ENCODE measurements at regions not wholly inside any gene's neighbourhood (a gene's known extent, or its start where the extent isn't known, plus 50 kb on each side); places are given as distances from the start of the nearest gene placed in this dataset.
"Not testable (repeated sequence)": the region's sequence is repeated elsewhere in the genome, so short reads cannot be mapped to it uniquely, and the experiment has no call there.

DNA sequence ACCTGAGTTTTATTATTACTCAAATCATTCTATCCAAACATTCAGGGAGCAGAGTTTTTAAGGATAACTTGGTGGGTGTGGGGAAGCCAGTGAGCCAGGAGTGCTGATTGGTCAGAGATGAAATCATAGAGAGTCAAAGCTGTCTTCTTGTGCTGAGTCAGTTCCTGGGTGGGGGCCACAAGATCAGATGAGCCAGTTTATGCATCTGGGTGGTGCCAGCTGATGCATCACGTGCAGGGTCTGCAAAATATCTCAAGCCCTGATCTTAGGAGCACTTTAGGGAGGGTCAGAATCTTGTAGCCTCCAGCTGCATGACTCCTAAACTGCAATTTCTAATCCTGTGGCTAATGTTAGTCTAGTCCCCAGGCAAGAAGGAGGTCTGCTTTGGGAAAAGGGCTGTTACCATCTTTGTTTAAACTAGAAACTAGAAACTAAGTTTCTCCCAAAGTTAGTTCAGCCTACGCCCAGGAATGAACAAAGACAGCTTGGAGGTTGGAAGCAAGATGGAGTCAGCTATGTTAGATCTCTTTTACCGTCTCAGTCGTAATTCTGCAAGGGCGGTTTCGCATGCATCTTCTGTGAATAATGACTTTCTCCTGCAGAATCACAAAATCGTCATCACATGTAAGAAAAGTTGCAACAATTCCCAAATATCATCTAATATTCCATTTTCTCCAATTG lies 97.5 kb downstream of the ZNF664 start:
- H3K4me3 Mint-ChIP-seq (ENCODE audit: low read depth); H3K36me3 Mint-ChIP-seq (ENCODE audit: low read depth); H3K4me1 Mint-ChIP-seq (ENCODE audit: low read depth); intact Hi-C loops (cut with micrococcal nuclease); DNase-seq (ENCODE audit: low spot score); H3K27ac Mint-ChIP-seq: not testable (repeated sequence)
- Mint-ChIP-seq H3K27me3 (ENCODE audit: low read depth) (peaks cover 17% of the 10 kb centered on the region), H3K9me3 (peaks cover 12% of the 10 kb centered on the region)

- Mint-ChIP-seq H3K27ac (no peak overlapping the region), H3K4me3 (ENCODE audit: low read depth) (no peak overlapping the region), H3K9me3 (peaks cover 11% of the 10 kb centered on the region), H3K4me1 (ENCODE audit: low read depth) (peaks cover 3% of the 10 kb centered on the region), H3K27me3 (ENCODE audit: low read depth) (peaks cover 17% of the 10 kb centered on the region), H3K36me3 (ENCODE audit: low read depth) (no peaks in the 10 kb centered on the region)
- intact Hi-C loops (cut with micrococcal nuclease): no loop called here
- no peak for DNase-seq (ENCODE audit: low spot score)
Measured at GRCh38 chr12:124071075-124071443, 98.0 kb downstream of the ZNF664 start.

DNA sequence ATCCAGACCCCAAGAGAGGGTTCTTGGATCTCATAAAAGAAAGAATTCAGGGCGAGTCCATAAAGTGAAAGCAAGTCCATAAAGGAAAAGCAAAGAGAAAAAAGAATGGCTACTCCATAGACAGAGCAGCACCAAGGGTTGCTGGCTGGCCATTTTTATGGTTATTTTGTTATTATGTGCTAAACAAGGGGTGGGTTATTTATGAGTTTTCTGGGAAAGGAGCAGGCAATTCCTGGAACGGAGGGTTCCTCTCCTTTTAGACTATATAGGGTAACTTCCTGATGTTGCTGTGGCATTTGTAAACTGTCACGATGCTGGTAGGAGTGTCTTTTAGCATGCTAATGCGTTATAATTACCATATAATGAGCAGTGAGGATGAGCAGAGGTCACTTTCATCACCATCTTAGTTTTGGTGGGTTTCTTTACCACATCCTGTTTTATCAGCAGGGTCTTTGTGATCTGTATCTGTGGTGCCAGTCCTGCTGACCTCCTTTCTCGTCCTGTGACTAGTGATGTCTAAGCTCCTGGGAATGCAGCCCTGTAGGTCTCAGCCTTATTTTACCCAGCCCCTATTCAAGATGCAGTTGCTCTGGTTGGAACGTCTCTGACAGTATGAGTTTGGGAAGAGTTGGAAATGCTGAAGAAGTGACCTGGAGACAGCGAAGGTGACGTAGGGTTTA lies 100.5 kb downstream of the ZNF664 start:
- Mint-ChIP-seq H3K27ac (no peak overlapping the region), H3K27me3 (ENCODE audit: low read depth) (peaks cover 17% of the 10 kb centered on the region), H3K4me3 (ENCODE audit: low read depth) (no peak overlapping the region), H3K4me1 (ENCODE audit: low read depth) (peaks cover 3% of the 10 kb centered on the region), H3K36me3 (ENCODE audit: low read depth) (no peaks in the 10 kb centered on the region), H3K9me3 (no peaks in the 10 kb centered on the region)
- intact Hi-C loops (cut with micrococcal nuclease): no loop called here
- no peak for DNase-seq (ENCODE audit: low spot score)

DNA sequence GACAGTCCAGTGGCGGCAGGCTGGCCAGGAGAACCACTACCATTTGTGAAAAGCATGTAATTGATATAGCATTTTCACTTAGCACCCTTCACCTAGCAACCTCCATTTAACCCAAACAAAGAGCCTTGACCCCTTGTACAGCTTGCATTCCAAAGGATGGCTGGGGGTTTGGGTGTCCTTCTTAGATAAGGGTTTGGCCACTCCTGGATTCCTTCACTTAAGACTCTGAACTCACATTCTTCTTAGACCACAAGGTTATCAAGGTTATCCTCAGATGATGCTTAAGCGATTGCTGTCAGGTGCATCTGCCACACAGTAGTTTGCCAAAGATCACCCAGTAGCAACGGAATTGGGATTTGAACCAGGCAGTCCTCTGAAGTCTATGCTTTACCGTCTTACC lies 102.8 kb downstream of the ZNF664 start:
- Mint-ChIP-seq H3K4me3 (ENCODE audit: low read depth) (no peak overlapping the region), H3K4me1 (ENCODE audit: low read depth) (no peaks in the 10 kb centered on the region)
- intact Hi-C loops (cut with micrococcal nuclease): no loop called here

GRCh38 chr12:124077701-124078100 lies 104.7 kb downstream of the ZNF664 start:
- Mint-ChIP-seq H3K27ac (no peak overlapping the region), H3K4me3 (ENCODE audit: low read depth) (no peak overlapping the region), H3K36me3 (ENCODE audit: low read depth) (no peaks in the 10 kb centered on the region), H3K4me1 (ENCODE audit: low read depth) (no peaks in the 10 kb centered on the region), H3K9me3 (no peaks in the 10 kb centered on the region), H3K27me3 (ENCODE audit: low read depth) (peaks cover 17% of the 10 kb centered on the region)
- no peak for DNase-seq (ENCODE audit: low spot score)
- intact Hi-C loops (cut with micrococcal nuclease): no loop called here

More for the DNA sequence above, 102.8 kb downstream of the ZNF664 start:
- H3K27me3 Mint-ChIP-seq (ENCODE audit: low read depth): peaks cover 17% of the 10 kb centered on the region
- no peaks in the 10 kb centered on the region for H3K9me3 Mint-ChIP-seq
- DNase-seq (ENCODE audit: low spot score): no peak
- no peaks in the 10 kb centered on the region for H3K36me3 Mint-ChIP-seq (ENCODE audit: low read depth)
- no peak overlapping the region for H3K27ac Mint-ChIP-seq

- Mint-ChIP-seq H3K27ac (no peak overlapping the region), H3K27me3 (ENCODE audit: low read depth) (peaks cover 9% of the 10 kb centered on the region), H3K36me3 (ENCODE audit: low read depth) (no peaks in the 10 kb centered on the region), H3K9me3 (no peaks in the 10 kb centered on the region), H3K4me3 (ENCODE audit: low read depth) (no peak overlapping the region), H3K4me1 (ENCODE audit: low read depth) (no peaks in the 10 kb centered on the region)
- no peak for DNase-seq (ENCODE audit: low spot score)
- intact Hi-C loops (cut with micrococcal nuclease): no loop called here
Measured at GRCh38 chr12:124078800-124079199, 105.8 kb downstream of the ZNF664 start.

DNA sequence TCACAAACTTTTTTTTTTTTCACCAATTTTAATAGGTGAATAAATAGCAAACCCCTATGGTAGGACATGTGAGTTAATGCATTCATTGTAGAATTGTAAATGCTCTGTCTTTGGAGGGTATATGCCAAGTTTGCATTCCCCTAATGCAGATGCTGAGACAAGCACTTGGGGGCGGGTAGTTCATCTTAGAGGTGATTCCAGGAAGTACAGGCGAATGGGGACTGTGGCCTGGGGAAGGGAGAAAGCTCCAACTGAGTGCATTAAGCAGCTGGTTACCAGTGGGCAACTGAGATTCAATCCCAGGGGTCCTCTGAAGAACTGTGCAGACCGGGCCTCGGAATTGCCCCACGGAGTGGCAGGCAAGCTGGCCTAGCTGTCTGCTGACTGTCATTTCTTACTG lies 107.6 kb downstream of the ZNF664 start:
- no peak overlapping the region for H3K4me3 Mint-ChIP-seq (ENCODE audit: low read depth)
- H3K27me3 Mint-ChIP-seq (ENCODE audit: low read depth): no peaks in the 10 kb centered on the region
- H3K4me1 Mint-ChIP-seq (ENCODE audit: low read depth): no peaks in the 10 kb centered on the region
- DNase-seq (ENCODE audit: low spot score): no peak
- no peak overlapping the region for H3K27ac Mint-ChIP-seq
- intact Hi-C loops (cut with micrococcal nuclease): no loop called here
- no peaks in the 10 kb centered on the region for H3K36me3 Mint-ChIP-seq (ENCODE audit: low read depth)
- no peaks in the 10 kb centered on the region for H3K9me3 Mint-ChIP-seq

DNA sequence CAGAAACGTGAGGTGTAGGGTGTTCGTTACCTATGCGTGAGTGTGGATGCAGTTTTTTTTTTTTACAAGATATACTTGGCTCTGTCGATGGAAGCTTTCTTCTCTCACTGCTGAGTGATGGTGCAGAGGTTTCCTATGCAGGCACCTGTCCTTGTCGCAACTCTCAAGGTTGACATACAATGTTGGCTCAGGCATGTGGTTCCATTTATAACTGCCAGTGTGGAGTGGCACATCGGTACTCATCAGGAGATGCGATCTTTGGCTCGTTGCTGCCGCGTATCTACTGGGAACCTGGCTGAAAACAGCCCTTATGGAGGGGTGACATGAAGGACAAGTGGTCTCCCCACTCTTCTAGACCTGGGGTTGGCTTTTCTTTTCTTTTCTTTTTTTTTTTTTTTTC lies 109.0 kb downstream of the ZNF664 start:
- Mint-ChIP-seq H3K36me3 (ENCODE audit: low read depth) (no peaks in the 10 kb centered on the region), H3K4me1 (ENCODE audit: low read depth) (no peaks in the 10 kb centered on the region), H3K27ac (no peak overlapping the region), H3K27me3 (ENCODE audit: low read depth) (no peaks in the 10 kb centered on the region), H3K4me3 (ENCODE audit: low read depth) (no peak overlapping the region), H3K9me3 (no peaks in the 10 kb centered on the region)
- intact Hi-C loops (cut with micrococcal nuclease): no loop called here
- DNase-seq (ENCODE audit: low spot score): no peak

GRCh38 chr12:124082687-124083086 lies 109.7 kb downstream of the ZNF664 start:
- H3K9me3 Mint-ChIP-seq: no peaks in the 10 kb centered on the region
- no peak overlapping the region for H3K4me3 Mint-ChIP-seq (ENCODE audit: low read depth)
- H3K27ac Mint-ChIP-seq: no peak overlapping the region
- intact Hi-C loops (cut with micrococcal nuclease): no loop called here
- no peak for DNase-seq (ENCODE audit: low spot score)
- no peaks in the 10 kb centered on the region for H3K36me3 Mint-ChIP-seq (ENCODE audit: low read depth)
- H3K27me3 Mint-ChIP-seq (ENCODE audit: low read depth): no peaks in the 10 kb centered on the region
- H3K4me1 Mint-ChIP-seq (ENCODE audit: low read depth): no peaks in the 10 kb centered on the region

DNA sequence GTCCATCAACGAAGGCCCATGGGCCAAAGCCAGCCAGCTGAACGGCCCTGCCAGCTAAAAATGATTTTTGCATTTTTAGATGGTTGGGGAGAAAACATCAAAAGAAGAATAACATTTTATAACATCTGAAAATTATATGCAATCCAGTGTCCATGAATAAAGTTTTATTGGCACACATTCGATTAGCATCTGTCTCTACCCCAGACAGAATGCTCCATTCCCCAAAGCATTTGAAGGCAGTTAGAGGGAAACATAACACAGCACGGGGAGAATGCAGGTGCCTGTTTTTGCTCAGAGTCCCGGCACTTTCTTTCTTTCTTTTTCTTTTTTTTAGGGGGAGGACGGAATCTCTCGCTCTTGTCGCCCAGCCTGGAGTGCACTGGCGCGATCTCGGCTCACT lies 110.7 kb downstream of the ZNF664 start:
- DNase-seq (ENCODE audit: low spot score): no peak
- Mint-ChIP-seq H3K27ac (no peak overlapping the region), H3K27me3 (ENCODE audit: low read depth) (no peaks in the 10 kb centered on the region), H3K4me3 (ENCODE audit: low read depth) (no peak overlapping the region), H3K4me1 (ENCODE audit: low read depth) (no peaks in the 10 kb centered on the region), H3K36me3 (ENCODE audit: low read depth) (no peaks in the 10 kb centered on the region), H3K9me3 (no peaks in the 10 kb centered on the region)
- intact Hi-C loops (cut with micrococcal nuclease): no loop called here

DNA sequence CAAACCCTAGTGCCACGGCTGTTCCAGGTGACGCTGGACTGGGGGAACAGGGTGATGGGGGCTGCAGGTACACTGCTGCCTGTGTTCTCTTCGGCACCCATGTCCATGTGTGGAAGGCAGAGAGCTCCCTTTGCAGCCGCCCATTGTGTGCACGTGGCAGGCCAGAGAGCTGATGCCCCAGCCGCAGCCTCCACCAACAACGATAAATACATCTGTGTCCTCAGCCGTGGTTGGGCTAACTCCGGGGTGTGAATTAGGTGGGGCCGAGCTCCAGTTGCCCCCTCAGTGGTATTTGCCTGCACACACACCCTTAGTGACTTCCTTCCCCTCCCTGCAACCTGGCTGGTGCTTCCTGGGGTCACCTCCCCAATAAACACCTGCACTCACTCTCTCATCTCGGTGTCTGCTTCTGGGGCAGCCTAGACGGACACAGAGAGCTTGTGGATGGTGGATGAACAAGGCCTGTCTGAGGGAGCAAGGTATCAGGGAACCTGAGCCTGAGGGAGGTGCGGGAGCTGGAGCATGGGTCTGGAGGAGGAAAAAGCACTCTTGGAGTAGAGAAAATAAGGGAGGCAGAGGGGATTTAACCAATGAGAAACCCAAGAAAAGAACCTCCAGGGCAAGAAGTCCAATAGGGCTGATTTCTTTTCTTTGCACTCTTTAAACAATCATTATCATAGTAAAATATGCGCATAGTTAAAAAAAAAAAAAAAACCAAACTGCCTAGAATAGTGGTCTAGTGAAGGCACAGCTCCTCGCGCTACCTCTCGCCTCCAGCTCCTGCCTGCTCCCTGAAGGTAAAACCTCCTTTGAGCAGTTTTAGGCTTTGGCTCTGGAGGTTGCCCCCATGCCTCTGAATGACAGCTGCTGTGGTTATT lies 112.6 kb downstream of the ZNF664 start:
- Mint-ChIP-seq H3K9me3 (no peaks in the 10 kb centered on the region), H3K4me1 (ENCODE audit: low read depth) (no peaks in the 10 kb centered on the region), H3K27ac (no peak overlapping the region)

GRCh38 chr12:124086299-124086898 lies 113.4 kb downstream of the ZNF664 start:
- H3K27ac Mint-ChIP-seq: no peak overlapping the region

More for the DNA sequence above, 112.6 kb downstream of the ZNF664 start:
- Mint-ChIP-seq H3K36me3 (ENCODE audit: low read depth) (no peaks in the 10 kb centered on the region), H3K27me3 (ENCODE audit: low read depth) (no peaks in the 10 kb centered on the region), H3K4me3 (ENCODE audit: low read depth) (no peak overlapping the region)
- no peak for DNase-seq (ENCODE audit: low spot score)
- intact Hi-C loops (cut with micrococcal nuclease): no loop called here

More at GRCh38 chr12:124086299-124086898, 113.4 kb downstream of the ZNF664 start:
- no peaks in the 10 kb centered on the region for H3K36me3 Mint-ChIP-seq (ENCODE audit: low read depth)
- DNase-seq (ENCODE audit: low spot score): no peak
- H3K4me3 Mint-ChIP-seq (ENCODE audit: low read depth): no peak overlapping the region
- H3K27me3 Mint-ChIP-seq (ENCODE audit: low read depth): no peaks in the 10 kb centered on the region
- H3K4me1 Mint-ChIP-seq (ENCODE audit: low read depth): no peaks in the 10 kb centered on the region
- H3K9me3 Mint-ChIP-seq: no peaks in the 10 kb centered on the region
- intact Hi-C loops (cut with micrococcal nuclease): no loop called here

Data from activated T-helper 2 cell treated with anti-CD3 and anti-CD28 coated beads, Interferon-gamma antibody, Interleukin-2, Interleukin-4, amounts not matched to agents 10 μg/mL and 5 μg/mL and 100 μg/mL, durations not matched to agents 14 hours and 24 hours and 36 hours (primary cell).